B cell (primary cell): ENCODE measurements at regions not wholly inside any gene's neighbourhood (a gene's known extent, or its start where the extent isn't known, plus 50 kb on each side); places are given as distances from the start of the nearest gene placed in this dataset.

Source experiments
- ATAC-seq: fragments of 200-7000 bp; cut with Tn5 transposase; one replicate; pipeline ENCODE4 v1.10.0; 2021; ENCODE audit warnings: low read depth, mild to moderate bottlenecking, moderate number of reproducible peaks, moderate library complexity
- CTCF ChIA-PET: fragments of 350-600 bp; sonication (Branson Sonifier 250); formaldehyde crosslinking; loops from one replicate; lab custom pipeline; 2021; ENCODE audit warnings: antibody characterized with exemption, inconsistent platforms; lab: Charles Lee
- POLR2A ChIA-PET: fragments of 350-600 bp; sonication (Branson Sonifier 250); formaldehyde crosslinking; loops from one replicate; lab custom pipeline; 2021; ENCODE audit warnings: antibody characterized with exemption; lab: Charles Lee
- DNase-seq: peaks from one replicate; pipeline ENCODE4 v3.0.0; 2013
- H2AFZ ChIP-seq: 2 replicates; pipeline ENCODE4 v1.6.1; 2012; ENCODE audit warnings: mild to moderate bottlenecking, low read depth, low read length; ENCODE audit not compliant: insufficient read depth, poor library complexity, severe bottlenecking
- H3K27ac ChIP-seq, 2 donors: 1 replicate in 1 of 2; 2 replicates in 1 of 2; pipeline ENCODE4 v1.5.1; 2012 to 2013; ENCODE audit warnings: low read length in 2 of 2, mild to moderate bottlenecking in 2 of 2, moderate library complexity in 1 of 2
- H3K27me3 ChIP-seq, 4 experiments: fragments of 200-600 bp in 1 of 4; sonication (generic) in 1 of 4; replicated peaks in 1 of 4; 1 replicate in 2 of 4; 2 replicates in 2 of 4; pipeline versions ENCODE4 v1.6.1 to v1.7.0; 2013 to 2016; ENCODE audit warnings: low read length in 3 of 4, mild to moderate bottlenecking in 2 of 4, mixed read lengths in 1 of 4, moderate library complexity in 1 of 4; ENCODE audit not compliant: insufficient read depth in 4 of 4, control insufficient read depth in 3 of 4; ENCODE audit errors: control extremely low read depth in 1 of 4
- H3K36me3 ChIP-seq, 2 experiments: replicated peaks in 1 of 2; 1 replicate in 1 of 2; 2 replicates in 1 of 2; pipeline versions ENCODE4 v1.6.1 to v1.7.1; 2013; ENCODE audit warnings: low read length in 1 of 2; ENCODE audit not compliant: insufficient read depth in 2 of 2, control insufficient read depth in 1 of 2; ENCODE audit errors: control extremely low read depth in 1 of 2, extremely low read depth in 1 of 2
- H3K4me1 ChIP-seq, 2 donors: fragments of 200-600 bp in 1 of 2; sonication (generic) in 1 of 2; 1 replicate in 1 of 2; 2 replicates in 1 of 2; pipeline versions ENCODE4 v1.5.1 to v1.6.1; 2013 to 2017; ENCODE audit warnings: low read length in 2 of 2; ENCODE audit not compliant: control insufficient read depth in 2 of 2, insufficient read depth in 2 of 2
- H3K4me2 ChIP-seq: replicated peaks from 2 replicates; pipeline ENCODE3; 2012; ENCODE audit warnings: mild to moderate bottlenecking, low read depth, low read length; ENCODE audit not compliant: poor library complexity, severe bottlenecking
- H3K4me3 ChIP-seq, 5 experiments: fragments of 200-600 bp in 1 of 5; sonication (generic) in 1 of 5; 1 replicate in 3 of 5; 2 replicates in 2 of 5; pipeline versions ENCODE4 v1.5.1 to v1.7.0; 2011 to 2016; ENCODE audit warnings: low read length in 4 of 5, mild to moderate bottlenecking in 4 of 5, low read depth in 2 of 5, control low read depth in 1 of 5, moderate library complexity in 1 of 5; ENCODE audit not compliant: insufficient read depth in 1 of 5; ENCODE audit errors: control extremely low read depth in 1 of 5, extremely low read depth in 1 of 5
- H3K79me2 ChIP-seq: fragments of 200-600 bp; sonication (generic); one replicate; pipeline ENCODE4 v1.6.0; 2016; ENCODE audit warnings: low read length; ENCODE audit not compliant: control insufficient read depth, insufficient read depth
- H3K9ac ChIP-seq: fragments of 200-600 bp; sonication (generic); 2 replicates; pipeline ENCODE4 v1.6.1; 2017; ENCODE audit warnings: mild to moderate bottlenecking, low read length, moderate library complexity
- H3K9me3 ChIP-seq, 3 donors: one replicate each; pipeline versions ENCODE4 v1.6.1 to v1.7.1; 2013; ENCODE audit warnings: low read length in 2 of 3; ENCODE audit not compliant: control insufficient read depth in 2 of 3, insufficient read depth in 1 of 3; ENCODE audit errors: control extremely low read depth in 1 of 3
- H4K20me1 ChIP-seq: 2 replicates; pipeline ENCODE4 v1.6.0; 2012; ENCODE audit warnings: mild to moderate bottlenecking, low read length; ENCODE audit not compliant: insufficient read depth, control insufficient read depth, poor library complexity, severe bottlenecking
- H3K27ac Mint-ChIP-seq: one replicate; pipeline ENCODE4 v1.8.0; 2021; ENCODE audit warnings: mixed read lengths
- H3K27me3 Mint-ChIP-seq: one replicate; pipeline ENCODE4 v1.8.0; 2021; ENCODE audit warnings: mixed read lengths
- H3K4me1 Mint-ChIP-seq: one replicate; pipeline ENCODE4 v1.8.0; 2021; ENCODE audit warnings: mixed read lengths
- H3K4me3 Mint-ChIP-seq: one replicate; pipeline ENCODE4 v1.8.0; 2021; ENCODE audit warnings: mixed read lengths
- H3K9me3 Mint-ChIP-seq: one replicate; pipeline ENCODE4 v1.8.0; 2022; ENCODE audit warnings: mixed read lengths; ENCODE audit not compliant: insufficient read depth
- EZH2 ChIP-seq: IDR thresholded peaks from 2 replicates; pipeline ENCODE4 v1.6.1; 2012; ENCODE audit warnings: borderline replicate concordance, low read depth, mild to moderate bottlenecking, moderate library complexity, low read length; ENCODE audit not compliant: insufficient read depth, poor library complexity, severe bottlenecking
- WGBS: methylation state at CpG from one replicate; pipeline ENCODE4 v1.1.5; 2013; ENCODE audit warnings: missing lambda C conversion rate; ENCODE audit not compliant: insufficient coverage; 5-methylcytosine and 5-hydroxymethylcytosine counted together
- intact Hi-C: fragments of 100-400 bp; cut with micrococcal nuclease; formaldehyde crosslinking; loops from one replicate; pipeline ENCODE4 v1.10.0; 2022
- TF ChIP-seq, protein P1 (sequence below): fragments of 200-600 bp; IDR thresholded peaks from one replicate; pipeline ENCODE4 v1.8.0; 2022; ENCODE audit warnings: antibody characterized with exemption, mild to moderate bottlenecking

DNA sequence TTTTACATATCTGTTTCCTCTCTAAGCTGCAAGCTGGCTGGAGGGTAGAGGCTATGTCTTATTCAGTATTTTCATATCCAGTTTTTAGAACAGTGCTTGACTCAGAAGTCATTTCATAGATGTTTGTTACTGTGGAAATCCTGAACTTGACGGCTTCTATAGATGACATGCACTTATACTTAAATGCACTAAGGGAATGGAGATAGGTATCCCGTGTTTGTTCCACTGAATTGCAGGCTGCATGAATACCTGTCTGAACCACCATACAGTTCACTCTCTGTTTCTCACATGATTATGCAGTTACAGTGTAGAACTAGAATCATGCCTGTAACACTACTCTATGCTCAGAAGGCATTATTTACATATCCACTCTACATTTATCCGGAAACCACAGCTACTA lies 417.1 kb downstream of the MTX2 start:
- H3K4me3 ChIP-seq = no peak overlapping the region
- no peak overlapping the region for H3K27ac Mint-ChIP-seq
- H2AFZ ChIP-seq = no peak overlapping the region
- no peaks in the 10 kb centered on the region for H3K9me3 ChIP-seq
- TF ChIP-seq EZH2 = no peak
- TF ChIP-seq, protein P1, sequence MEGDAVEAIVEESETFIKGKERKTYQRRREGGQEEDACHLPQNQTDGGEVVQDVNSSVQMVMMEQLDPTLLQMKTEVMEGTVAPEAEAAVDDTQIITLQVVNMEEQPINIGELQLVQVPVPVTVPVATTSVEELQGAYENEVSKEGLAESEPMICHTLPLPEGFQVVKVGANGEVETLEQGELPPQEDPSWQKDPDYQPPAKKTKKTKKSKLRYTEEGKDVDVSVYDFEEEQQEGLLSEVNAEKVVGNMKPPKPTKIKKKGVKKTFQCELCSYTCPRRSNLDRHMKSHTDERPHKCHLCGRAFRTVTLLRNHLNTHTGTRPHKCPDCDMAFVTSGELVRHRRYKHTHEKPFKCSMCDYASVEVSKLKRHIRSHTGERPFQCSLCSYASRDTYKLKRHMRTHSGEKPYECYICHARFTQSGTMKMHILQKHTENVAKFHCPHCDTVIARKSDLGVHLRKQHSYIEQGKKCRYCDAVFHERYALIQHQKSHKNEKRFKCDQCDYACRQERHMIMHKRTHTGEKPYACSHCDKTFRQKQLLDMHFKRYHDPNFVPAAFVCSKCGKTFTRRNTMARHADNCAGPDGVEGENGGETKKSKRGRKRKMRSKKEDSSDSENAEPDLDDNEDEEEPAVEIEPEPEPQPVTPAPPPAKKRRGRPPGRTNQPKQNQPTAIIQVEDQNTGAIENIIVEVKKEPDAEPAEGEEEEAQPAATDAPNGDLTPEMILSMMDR = no peak
- ChIA-PET POLR2A (no interaction called here), CTCF (interaction anchor here (0.8 kb wide), 1 partner anchor 463 kb away, joined by 5 read pairs; no protein-coding TSS in a partner anchor)
- no peaks in the 10 kb centered on the region for H3K27me3 ChIP-seq
- H3K4me3 Mint-ChIP-seq = no peak overlapping the region
- no peaks in the 10 kb centered on the region for H3K79me2 ChIP-seq
- no peaks in the 10 kb centered on the region for H3K36me3 ChIP-seq
- no peak for DNase-seq
- intact Hi-C loops = no loop called here
- peaks cover 22% of the 10 kb centered on the region for H3K27me3 Mint-ChIP-seq
- H3K9me3 Mint-ChIP-seq = no peaks in the 10 kb centered on the region
- H3K4me1 ChIP-seq = no peaks in the 10 kb centered on the region
- H3K4me2 ChIP-seq = no peak overlapping the region
- no peaks in the 10 kb centered on the region for H3K4me1 Mint-ChIP-seq
- no CpG with 5 or more reads among the region's 3 CpGs for WGBS
- ATAC-seq = no peak
- H3K9ac ChIP-seq = no peak overlapping the region
- H4K20me1 ChIP-seq = no peaks in the 10 kb centered on the region
- H3K27ac ChIP-seq = no peak overlapping the region

DNA sequence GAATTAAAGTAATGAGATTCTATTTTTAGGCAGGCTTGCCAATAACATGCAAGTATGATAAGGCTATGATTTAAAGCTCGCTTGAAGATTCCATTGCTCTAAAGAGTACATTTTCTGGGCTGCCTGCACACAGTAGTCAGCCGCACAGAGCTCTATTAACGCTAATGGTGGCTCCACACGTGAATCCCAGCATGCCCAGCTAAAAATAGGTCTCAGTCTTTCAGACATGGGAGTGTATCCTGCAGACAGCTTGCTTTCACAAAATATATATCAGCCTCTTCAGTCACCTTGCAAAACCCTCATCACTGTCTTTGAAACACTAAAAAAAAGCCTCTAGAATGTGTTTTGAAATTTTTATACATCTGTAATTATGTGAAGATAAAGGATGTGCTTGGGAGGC lies 418.1 kb downstream of the MTX2 start:
- TF ChIP-seq EZH2 = no peak
- TF ChIP-seq, protein P1 = no peak
- no peak overlapping the region for H3K4me3 Mint-ChIP-seq
- Histone ChIP-seq H3K9me3 (no peaks in the 10 kb centered on the region), H3K4me3 (no peak overlapping the region), H3K9ac (no peak overlapping the region), H3K4me2 (no peak overlapping the region), H3K36me3 (no peaks in the 10 kb centered on the region), H3K27me3 (no peaks in the 10 kb centered on the region), H3K4me1 (no peaks in the 10 kb centered on the region), H4K20me1 (no peaks in the 10 kb centered on the region), H3K79me2 (no peaks in the 10 kb centered on the region), H2AFZ (no peak overlapping the region), H3K27ac (no peak overlapping the region)
- ChIA-PET CTCF (no interaction called here), POLR2A (no interaction called here)
- H3K27ac Mint-ChIP-seq = no peak overlapping the region
- 97% methylated on average over 4 of the region's 4 CpGs for WGBS
- no peaks in the 10 kb centered on the region for H3K9me3 Mint-ChIP-seq
- no peak for ATAC-seq
- no peaks in the 10 kb centered on the region for H3K4me1 Mint-ChIP-seq
- DNase-seq = no peak
- intact Hi-C loops = no loop called here
- H3K27me3 Mint-ChIP-seq = peaks cover 25% of the 10 kb centered on the region
